GM12801 (cell line): ENCODE measurements at regions not wholly inside any gene's neighbourhood (a gene's known extent, or its start where the extent isn't known, plus 50 kb on each side); places are given as distances from the start of the nearest gene placed in this dataset.

Source experiments
- CTCF ChIP-seq: IDR thresholded peaks from one replicate; pipeline ENCODE4 v1.5.1; 2011; ENCODE audit warnings: control low read depth; ENCODE audit not compliant: insufficient read length; ENCODE audit errors: extremely low read depth

- no peak for TF ChIP-seq CTCF
These were observed 320.1 kb downstream of the TRIML1 start for GRCh38 chr4:188459381-188459780.

GRCh38 chr4:188463909-188464308 is 324.7 kb downstream of the TRIML1 start:
- TF ChIP-seq CTCF, result no peak

- no peak for TF ChIP-seq CTCF
These were observed 326.8 kb downstream of the TRIML1 start for GRCh38 chr4:188466001-188466400.

GRCh38 chr4:188484256-188484655 is 345.0 kb downstream of the TRIML1 start:
- TF ChIP-seq CTCF, result no peak

GRCh38 chr4:188485906-188486305 is 346.7 kb downstream of the TRIML1 start:
- no peak for TF ChIP-seq CTCF

GRCh38 chr4:188492886-188493285 is 353.6 kb downstream of the TRIML1 start:
- TF ChIP-seq CTCF, result no peak

- no peak for TF ChIP-seq CTCF
These were observed 355.9 kb downstream of the TRIML1 start for GRCh38 chr4:188495169-188495568.

GRCh38 chr4:188511431-188511830 is 372.2 kb downstream of the TRIML1 start:
- no peak for TF ChIP-seq CTCF
